HFF-Myc (cell line): ENCODE measurements at regions not wholly inside any gene's neighbourhood (a gene's known extent, or its start where the extent isn't known, plus 50 kb on each side); places are given as distances from the start of the nearest gene placed in this dataset.
A peak's percentile ranks its signal among the peaks of the same experiment; 100 is the strongest.

Experiments
- DNase-seq: peaks from one replicate; pipeline ENCODE4 v3.0.0-alpha.2; 2011; ENCODE audit warnings: low read depth; ENCODE audit errors: extremely low read depth
- H3K4me3 ChIP-seq: replicated peaks from 2 replicates; pipeline ENCODE4 v1.5.1; 2011; ENCODE audit warnings: low read depth, mild to moderate bottlenecking, control low read depth, low read length
- CTCF ChIP-seq: IDR thresholded peaks from 2 replicates; pipeline ENCODE4 v1.5.1; 2012; ENCODE audit warnings: mild to moderate bottlenecking, low read depth, low read length, control low read depth; ENCODE audit errors: missing control alignments

GRCh38 chr20:16808796-16809195 is 60.6 kb downstream of the OTOR start:
- no peak for DNase-seq
- no peak for TF ChIP-seq CTCF
- H3K4me3 ChIP-seq, result no peak overlapping the region

- no peak for TF ChIP-seq CTCF
- H3K4me3 ChIP-seq, result no peak overlapping the region
- DNase-seq, result no peak
Measured at GRCh38 chr20:16810216-16810615, 62.1 kb downstream of the OTOR start.

GRCh38 chr20:16816192-16816591 is 68.0 kb downstream of the OTOR start:
- TF ChIP-seq CTCF, result no peak
- no peak for DNase-seq
- no peak overlapping the region for H3K4me3 ChIP-seq

- DNase-seq, result no peak
- no peak overlapping the region for H3K4me3 ChIP-seq
- no peak for TF ChIP-seq CTCF
Measured at GRCh38 chr20:16819483-16819882, 71.3 kb downstream of the OTOR start.

GRCh38 chr20:16821211-16822089 is 73.3 kb downstream of the OTOR start:
- peak; percentile 20 for DNase-seq
- H3K4me3 ChIP-seq, result no peak overlapping the region
- peak; percentile 97 for TF ChIP-seq CTCF

- no peak for DNase-seq
- H3K4me3 ChIP-seq, result no peak overlapping the region
- TF ChIP-seq CTCF, result no peak
Measured at GRCh38 chr20:16824664-16825063, 76.5 kb downstream of the OTOR start.
